NCI-H345 treated with DMSO at 0.1 percent for 48 hours (cell line): ENCODE measurements at regions not wholly inside any gene's neighbourhood (a gene's known extent, or its start where the extent isn't known, plus 50 kb on each side); places are given as distances from the start of the nearest gene placed in this dataset.
"Not testable (repeated sequence)": the region's sequence is repeated elsewhere in the genome, so short reads cannot be mapped to it uniquely, and the experiment has no call there.

Source experiments
- DNase-seq: peaks from one replicate; lab custom pipeline; 2025; ENCODE audit not compliant: unreplicated experiment; lab: John Stamatoyannopoulos, UW

- no peak for DNase-seq
Observed at GRCh38 chr16:75983296-75983695, 257.0 kb upstream of the CPHXL start.

- DNase-seq: no peak
Observed at GRCh38 chr16:75983741-75984381, 257.6 kb upstream of the CPHXL start.

- no peak for DNase-seq
Observed at GRCh38 chr16:75987323-75987722, 261.0 kb upstream of the CPHXL start.

- DNase-seq: no peak
Observed at GRCh38 chr16:75996491-75996890, 270.2 kb upstream of the CPHXL start.

GRCh38 chr16:75997606-75998005, 271.3 kb upstream of the CPHXL start:
- DNase-seq: no peak

GRCh38 chr16:76007645-76008044, 269.6 kb upstream of the CNTNAP4 start:
- DNase-seq: no peak

GRCh38 chr16:76023835-76024234, 253.4 kb upstream of the CNTNAP4 start:
- DNase-seq: no peak

GRCh38 chr16:76035689-76036088, 241.5 kb upstream of the CNTNAP4 start:
- no peak for DNase-seq

GRCh38 chr16:76038097-76038496, 239.1 kb upstream of the CNTNAP4 start:
- no peak for DNase-seq

- DNase-seq: no peak
Observed at GRCh38 chr16:76052725-76053124, 224.5 kb upstream of the CNTNAP4 start.

- DNase-seq: no peak
Observed at GRCh38 chr16:76059186-76059585, 218.0 kb upstream of the CNTNAP4 start.

- DNase-seq: no peak
Observed at GRCh38 chr16:76059701-76060100, 217.5 kb upstream of the CNTNAP4 start.

GRCh38 chr16:76071690-76072089, 205.5 kb upstream of the CNTNAP4 start:
- DNase-seq: no peak

- DNase-seq: no peak
Observed at GRCh38 chr16:76081967-76082366, 195.2 kb upstream of the CNTNAP4 start.

GRCh38 chr16:76106647-76107046, 170.6 kb upstream of the CNTNAP4 start:
- DNase-seq: no peak

GRCh38 chr16:76108460-76108859, 168.7 kb upstream of the CNTNAP4 start:
- DNase-seq: no peak

GRCh38 chr16:76114681-76115080, 162.5 kb upstream of the CNTNAP4 start:
- no peak for DNase-seq

- DNase-seq: no peak
Observed at GRCh38 chr16:76118344-76118743, 158.9 kb upstream of the CNTNAP4 start.

- DNase-seq: no peak
Observed at GRCh38 chr16:76121636-76122035, 155.6 kb upstream of the CNTNAP4 start.

- no peak for DNase-seq
Observed at GRCh38 chr16:76123966-76124365, 153.2 kb upstream of the CNTNAP4 start.

GRCh38 chr16:76125871-76126270, 151.3 kb upstream of the CNTNAP4 start:
- DNase-seq: no peak

GRCh38 chr16:76138056-76138455, 139.1 kb upstream of the CNTNAP4 start:
- not testable (repeated sequence) for DNase-seq

GRCh38 chr16:76157629-76158028, 119.6 kb upstream of the CNTNAP4 start:
- DNase-seq: no peak
